Transverse colon (tissue), 4 donors: ENCODE measurements at regions not wholly inside any gene's neighbourhood (a gene's known extent, or its start where the extent isn't known, plus 50 kb on each side); places are given as distances from the start of the nearest gene placed in this dataset.

Experiments used
- DNase-seq: peaks from one replicate; pipeline ENCODE4 v3.0.0-alpha.2; 2019
- H3K27ac ChIP-seq, 4 donors: fragments of 200-600 bp; sonication (generic); 2 replicates each; pipeline ENCODE4 v1.5.1; 2016 to 2018; ENCODE audit warnings: inconsistent platforms in 4 of 4
- H3K27me3 ChIP-seq: fragments of 200-600 bp; sonication (generic); 2 replicates; pipeline ENCODE4 v1.5.1; 2017; ENCODE audit warnings: inconsistent platforms
- H3K36me3 ChIP-seq, 4 donors: fragments of 200-600 bp; sonication (generic); 2 replicates each; pipeline ENCODE4 v1.5.1; 2017 to 2019; ENCODE audit warnings: inconsistent platforms in 4 of 4
- H3K4me1 ChIP-seq, 4 donors: fragments of 200-600 bp; sonication (generic); 2 replicates each; pipeline ENCODE4 v1.5.1; 2017 to 2020; ENCODE audit warnings: inconsistent platforms in 4 of 4
- H3K4me3 ChIP-seq, 4 donors: fragments of 200-600 bp; sonication (generic); 1 replicate in 1 of 4; 2 replicates in 3 of 4; pipeline versions ENCODE4 v1.5.1 to v1.6.1; 2017 to 2019; ENCODE audit warnings: inconsistent platforms in 4 of 4
- H3K9me3 ChIP-seq, 2 donors: fragments of 200-600 bp; sonication (generic); 2 replicates each; pipeline ENCODE4 v1.5.1; 2017 to 2019; ENCODE audit warnings: inconsistent platforms in 2 of 2
- EP300 ChIP-seq: sonication (generic); formaldehyde crosslinking; IDR thresholded peaks from one replicate; pipeline ENCODE4 v1.6.1; 2017; ENCODE audit warnings: antibody characterized with exemption, low read depth
- POLR2A ChIP-seq: fragments of 450-650 bp; IDR thresholded peaks from one replicate; pipeline ENCODE4 v1.6.1; 2016; ENCODE audit warnings: antibody characterized with exemption, mild to moderate bottlenecking, moderate library complexity
- POLR2AphosphoS5 ChIP-seq, 3 donors: sonication (generic); formaldehyde crosslinking; IDR thresholded peaks; one replicate each; pipeline ENCODE4 v1.6.1; 2016; ENCODE audit warnings: antibody characterized with exemption in 3 of 3
- WGBS, 2 donors: methylation state at CpG; one replicate each; pipeline ENCODE4 v1.1.5; 2018; ENCODE audit warnings: low coverage in 1 of 2; 5-methylcytosine and 5-hydroxymethylcytosine counted together
- in situ Hi-C, 4 donors: fragments of 200-750 bp; cut with MboI; loops; one replicate each; pipeline versions ENCODE4 v1.15.0 to v1.15.1; 2017; ENCODE audit warnings: low sequenced_read_pairs in 3 of 4, low pct_ligation_motif_present in 1 of 4, low pct_unique_long_range_greater_than_20kb in 1 of 4
- intact Hi-C: fragments of 100-400 bp; cut with DNase I; formaldehyde crosslinking; loops from one replicate; pipeline ENCODE4 v1.15.1; 2023; ENCODE audit warnings: low total_unique reads
- TF ChIP-seq, protein P1 (sequence below), 5 experiments: fragments of 200-600 bp in 3 of 5; fragments of 450-650 bp in 2 of 5; sonication (generic) in 3 of 5; IDR thresholded peaks; 1 replicate in 2 of 5; 2 replicates in 3 of 5; pipeline ENCODE4 v1.5.1; 2016 to 2017; ENCODE audit warnings: antibody characterized with exemption in 5 of 5, inconsistent platforms in 3 of 5, mild to moderate bottlenecking in 2 of 5, moderate library complexity in 1 of 5

DNA sequence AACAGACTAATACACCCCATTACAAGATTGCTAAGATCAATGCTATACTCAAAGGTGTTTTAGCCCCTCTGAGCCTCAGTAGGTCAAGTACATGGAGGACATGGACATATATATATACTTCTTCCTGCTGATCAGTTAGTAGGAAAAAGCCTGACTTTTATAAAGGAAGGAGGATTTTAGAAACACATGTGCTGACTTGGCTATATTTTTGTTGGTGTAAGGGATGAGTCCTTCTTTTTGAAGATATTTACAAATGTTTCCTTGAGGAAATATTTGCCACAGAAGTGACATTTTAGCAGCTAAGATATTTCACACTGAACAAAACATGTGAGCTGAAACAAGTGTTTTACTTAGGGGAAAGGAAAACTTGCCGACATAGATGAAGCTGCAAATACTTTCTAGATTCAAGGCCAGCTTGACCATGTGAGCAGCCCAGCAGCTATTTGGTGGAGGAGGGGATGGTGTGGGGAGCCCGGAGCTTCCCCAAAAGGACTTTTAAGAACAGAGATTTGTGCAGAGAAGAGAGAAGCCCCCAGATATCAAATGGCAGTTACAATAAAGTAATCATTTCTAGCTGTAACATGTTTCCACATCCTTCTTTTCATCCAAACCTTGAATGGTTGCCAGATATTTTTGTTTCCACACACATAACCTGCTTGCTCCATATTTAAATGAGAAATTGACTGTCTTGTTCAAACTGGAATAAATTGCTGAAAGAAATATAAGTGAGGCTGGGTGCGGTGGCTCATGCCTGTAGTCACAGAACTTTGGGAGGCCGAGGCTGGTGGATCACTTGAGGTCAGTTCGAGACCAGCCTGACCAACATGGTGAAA, 111.7 kb upstream of the NR2F2 start:
- Histone ChIP-seq H3K4me3 (no peak overlapping the region), H3K9me3 (no peaks in the 10 kb centered on the region), H3K27ac (no peak overlapping the region), H3K36me3 (no peaks in the 10 kb centered on the region), H3K4me1 (no peaks in the 10 kb centered on the region), H3K27me3 (no peaks in the 10 kb centered on the region)
- TF ChIP-seq, protein P1, sequence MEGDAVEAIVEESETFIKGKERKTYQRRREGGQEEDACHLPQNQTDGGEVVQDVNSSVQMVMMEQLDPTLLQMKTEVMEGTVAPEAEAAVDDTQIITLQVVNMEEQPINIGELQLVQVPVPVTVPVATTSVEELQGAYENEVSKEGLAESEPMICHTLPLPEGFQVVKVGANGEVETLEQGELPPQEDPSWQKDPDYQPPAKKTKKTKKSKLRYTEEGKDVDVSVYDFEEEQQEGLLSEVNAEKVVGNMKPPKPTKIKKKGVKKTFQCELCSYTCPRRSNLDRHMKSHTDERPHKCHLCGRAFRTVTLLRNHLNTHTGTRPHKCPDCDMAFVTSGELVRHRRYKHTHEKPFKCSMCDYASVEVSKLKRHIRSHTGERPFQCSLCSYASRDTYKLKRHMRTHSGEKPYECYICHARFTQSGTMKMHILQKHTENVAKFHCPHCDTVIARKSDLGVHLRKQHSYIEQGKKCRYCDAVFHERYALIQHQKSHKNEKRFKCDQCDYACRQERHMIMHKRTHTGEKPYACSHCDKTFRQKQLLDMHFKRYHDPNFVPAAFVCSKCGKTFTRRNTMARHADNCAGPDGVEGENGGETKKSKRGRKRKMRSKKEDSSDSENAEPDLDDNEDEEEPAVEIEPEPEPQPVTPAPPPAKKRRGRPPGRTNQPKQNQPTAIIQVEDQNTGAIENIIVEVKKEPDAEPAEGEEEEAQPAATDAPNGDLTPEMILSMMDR (IDR thresholded peaks at IDR 0.05): no peak
- TF ChIP-seq EP300 (no peak), POLR2AphosphoS5 (IDR thresholded peaks at IDR 0.05) (no peak), POLR2A (no peak)
- intact Hi-C loops (no loop called here), in situ Hi-C loops (no loop called here)
- 80 to 96% methylated on average over 4 to 5 of the region's 5 CpGs for WGBS, 2 donors
- DNase-seq: no peak

DNA sequence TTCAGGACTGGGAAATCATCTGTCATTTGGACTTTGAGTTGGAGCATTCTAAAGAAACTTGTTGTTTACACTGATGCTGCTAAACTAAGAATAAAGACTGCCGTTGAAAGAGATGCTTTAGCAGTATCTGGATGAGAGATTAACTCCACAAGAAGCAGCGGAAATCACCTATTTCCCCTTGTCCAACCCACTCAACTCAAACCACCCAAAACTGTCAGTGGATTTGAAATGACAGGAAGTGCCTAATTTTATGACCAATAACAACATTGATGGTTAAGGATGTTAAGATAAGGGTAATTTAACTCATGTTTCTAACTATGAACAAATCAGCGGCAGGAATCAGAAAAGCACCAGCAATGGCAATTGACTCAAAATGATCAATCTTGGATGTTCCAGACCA, 110.8 kb upstream of the NR2F2 start:
- intact Hi-C loops (no loop called here), in situ Hi-C loops (no loop called here)
- Histone ChIP-seq H3K36me3 (no peaks in the 10 kb centered on the region), H3K27ac (no peak overlapping the region), H3K4me1 (no peaks in the 10 kb centered on the region), H3K9me3 (no peaks in the 10 kb centered on the region), H3K27me3 (no peaks in the 10 kb centered on the region), H3K4me3 (no peak overlapping the region)
- WGBS, 2 donors: 64 to 69% methylated on average over 3 of the region's 3 CpGs
- DNase-seq: no peak
- TF ChIP-seq, protein P1 (IDR thresholded peaks at IDR 0.05): no peak
- no peak for TF ChIP-seq EP300
- TF ChIP-seq POLR2AphosphoS5 (IDR thresholded peaks at IDR 0.05): no peak
- TF ChIP-seq POLR2A: no peak

DNA sequence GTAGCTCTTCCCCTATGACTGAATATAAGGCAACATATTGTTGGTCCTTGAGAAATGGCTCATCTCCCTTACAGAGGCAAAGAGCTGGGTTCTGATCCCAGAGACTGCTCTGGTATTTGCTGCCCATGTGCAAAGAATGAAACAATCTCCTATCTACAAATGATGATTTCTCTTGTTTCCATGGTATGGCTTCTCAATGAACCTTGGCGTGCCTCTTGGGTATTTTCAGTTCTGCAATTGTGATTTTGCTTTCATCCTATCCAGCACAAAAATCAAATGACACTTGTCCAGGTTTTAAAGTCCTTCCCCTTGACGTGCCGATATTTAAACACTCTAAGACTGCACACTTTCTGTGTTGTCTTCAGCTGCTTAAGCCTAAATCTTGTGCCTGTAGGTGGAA, 109.8 kb upstream of the NR2F2 start:
- H3K27ac ChIP-seq: no peak overlapping the region
- no peaks in the 10 kb centered on the region for H3K9me3 ChIP-seq
- intact Hi-C loops (no loop called here), in situ Hi-C loops (no loop called here)
- H3K27me3 ChIP-seq: no peaks in the 10 kb centered on the region
- TF ChIP-seq POLR2A (no peak), EP300 (no peak), POLR2AphosphoS5 (IDR thresholded peaks at IDR 0.05) (no peak)
- TF ChIP-seq, protein P1 (IDR thresholded peaks at IDR 0.05): no peak
- no peaks in the 10 kb centered on the region for H3K4me1 ChIP-seq
- no peak for DNase-seq
- WGBS, 2 donors: 91 to 92% methylated on average over 3 of the region's 3 CpGs
- no peaks in the 10 kb centered on the region for H3K36me3 ChIP-seq
- H3K4me3 ChIP-seq: no peak overlapping the region

DNA sequence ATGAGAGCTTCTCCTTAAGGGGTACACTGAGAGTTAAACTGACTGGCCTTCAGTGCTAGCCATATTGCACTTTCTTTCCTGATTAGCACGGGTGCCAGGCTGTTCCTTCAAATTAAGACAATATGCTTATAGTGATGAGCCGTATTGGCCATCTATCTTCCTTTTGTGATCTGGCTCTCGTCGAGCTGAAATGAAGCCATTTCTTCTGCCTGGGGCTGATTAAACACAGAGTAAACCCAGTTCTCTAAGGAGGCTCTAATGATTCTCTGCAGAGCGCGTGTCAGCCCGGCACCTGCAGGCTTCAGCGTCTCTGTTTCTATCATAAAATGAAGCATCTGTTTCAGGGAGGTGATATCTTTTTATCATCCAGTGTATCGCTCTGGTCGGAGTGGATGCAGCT, 107.5 kb upstream of the NR2F2 start:
- H3K27me3 ChIP-seq: no peaks in the 10 kb centered on the region
- no peaks in the 10 kb centered on the region for H3K9me3 ChIP-seq
- H3K27ac ChIP-seq: no peak overlapping the region
- H3K4me3 ChIP-seq: no peak overlapping the region
- in situ Hi-C loops: no loop called here
- no peaks in the 10 kb centered on the region for H3K4me1 ChIP-seq
- DNase-seq: no peak
- H3K36me3 ChIP-seq: no peaks in the 10 kb centered on the region
- WGBS, 2 donors: 73% methylated on average over 10 of the region's 10 CpGs; no CpG with 5 or more reads in 1 of the 2 donors
- intact Hi-C loops: no loop called here
- TF ChIP-seq POLR2A (no peak), POLR2AphosphoS5 (IDR thresholded peaks at IDR 0.05) (no peak), EP300 (no peak)
- TF ChIP-seq, protein P1 (IDR thresholded peaks at IDR 0.05): no peak
